ENCODE measurements at regions not wholly inside any gene's neighbourhood (a gene's known extent, or its start where the extent isn't known, plus 50 kb on each side); places are given as distances from the start of the nearest gene placed in this dataset.

DNA sequence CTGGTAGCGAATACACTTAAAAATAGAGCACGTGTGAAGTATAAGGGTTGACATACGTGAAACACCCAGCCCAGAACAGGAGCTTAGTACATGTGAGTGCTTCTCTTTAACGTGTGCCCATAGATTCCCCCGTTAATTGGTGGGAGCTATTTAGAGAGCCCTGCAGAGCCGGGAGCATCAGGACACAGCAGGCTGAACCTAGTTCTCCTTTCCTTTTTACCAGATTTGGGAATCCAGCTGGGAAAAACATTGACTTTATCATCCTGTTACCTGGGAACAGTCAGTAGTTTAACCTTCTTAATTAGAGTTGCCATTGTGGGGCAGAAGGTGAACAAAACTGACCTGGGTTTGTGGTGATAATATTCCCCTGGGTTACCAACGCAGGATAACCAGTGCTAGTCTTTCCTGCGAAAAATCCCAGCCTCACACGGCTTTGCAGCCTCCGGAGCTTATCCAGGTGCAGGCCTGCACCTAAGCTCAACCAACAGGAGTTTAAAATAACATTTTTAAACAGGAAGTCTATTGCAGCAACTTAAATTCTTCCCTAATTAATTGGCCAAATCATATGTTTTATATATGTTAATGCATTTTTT is 78.1 kb upstream of the SPTBN1 start:
- ChIA-PET POLR2A (no interaction called here), CTCF (no interaction called here)
- WGBS (ENCODE audit: insufficient coverage), result 97% methylated on average over 6 of the region's 10 CpGs
- ATAC-seq (ENCODE audit: low read depth), result no peak
- intact Hi-C loops (cut with micrococcal nuclease), result no loop called here
- no peak overlapping the region for H3K27ac ChIP-seq (ENCODE audit: low read length in 2 of 2)
- no peaks in the 10 kb centered on the region for H4K20me1 ChIP-seq (ENCODE audit: control insufficient read depth, insufficient read depth, low read length, poor library complexity, severe bottlenecking)
- no peak overlapping the region for H3K4me2 ChIP-seq (replicated peaks; ENCODE audit: low read depth, low read length, poor library complexity, severe bottlenecking)
- H3K9me3 ChIP-seq (ENCODE audit: control extremely low read depth in 1 of 3, control insufficient read depth in 2 of 3, insufficient read depth in 1 of 3, low read length in 2 of 3), result no peaks in the 10 kb centered on the region
- Mint-ChIP-seq H3K4me1 (no peaks in the 10 kb centered on the region), H3K27me3 (peaks cover 44% of the 10 kb centered on the region), H3K9me3 (ENCODE audit: insufficient read depth) (no peaks in the 10 kb centered on the region), H3K27ac (no peak overlapping the region), H3K4me3 (no peak overlapping the region)
- H3K27me3 ChIP-seq (replicated peaks in 1 of 4; ENCODE audit: control extremely low read depth in 1 of 4, control insufficient read depth in 3 of 4, insufficient read depth in 4 of 4, low read length in 3 of 4), result peaks cover 0 to 5% (median 2%) of the 10 kb centered on the region in 4 experiments
- no peak overlapping the region for H2AFZ ChIP-seq (ENCODE audit: insufficient read depth, low read depth, low read length, poor library complexity, severe bottlenecking)
- TF ChIP-seq, protein P1, sequence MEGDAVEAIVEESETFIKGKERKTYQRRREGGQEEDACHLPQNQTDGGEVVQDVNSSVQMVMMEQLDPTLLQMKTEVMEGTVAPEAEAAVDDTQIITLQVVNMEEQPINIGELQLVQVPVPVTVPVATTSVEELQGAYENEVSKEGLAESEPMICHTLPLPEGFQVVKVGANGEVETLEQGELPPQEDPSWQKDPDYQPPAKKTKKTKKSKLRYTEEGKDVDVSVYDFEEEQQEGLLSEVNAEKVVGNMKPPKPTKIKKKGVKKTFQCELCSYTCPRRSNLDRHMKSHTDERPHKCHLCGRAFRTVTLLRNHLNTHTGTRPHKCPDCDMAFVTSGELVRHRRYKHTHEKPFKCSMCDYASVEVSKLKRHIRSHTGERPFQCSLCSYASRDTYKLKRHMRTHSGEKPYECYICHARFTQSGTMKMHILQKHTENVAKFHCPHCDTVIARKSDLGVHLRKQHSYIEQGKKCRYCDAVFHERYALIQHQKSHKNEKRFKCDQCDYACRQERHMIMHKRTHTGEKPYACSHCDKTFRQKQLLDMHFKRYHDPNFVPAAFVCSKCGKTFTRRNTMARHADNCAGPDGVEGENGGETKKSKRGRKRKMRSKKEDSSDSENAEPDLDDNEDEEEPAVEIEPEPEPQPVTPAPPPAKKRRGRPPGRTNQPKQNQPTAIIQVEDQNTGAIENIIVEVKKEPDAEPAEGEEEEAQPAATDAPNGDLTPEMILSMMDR (IDR thresholded peaks at IDR 0.05), result no peak
- no peaks in the 10 kb centered on the region for H3K4me1 ChIP-seq (ENCODE audit: control insufficient read depth in 2 of 2, insufficient read depth in 2 of 2, low read length in 2 of 2)
- DNase-seq, result no peak
- no peak overlapping the region for H3K4me3 ChIP-seq (ENCODE audit: control extremely low read depth in 1 of 5, extremely low read depth in 1 of 5, insufficient read depth in 1 of 5, low read depth in 2 of 5, low read length in 4 of 5)
- H3K79me2 ChIP-seq (ENCODE audit: control insufficient read depth, insufficient read depth, low read length), result no peaks in the 10 kb centered on the region
- no peak overlapping the region for H3K9ac ChIP-seq (ENCODE audit: low read length)
- H3K36me3 ChIP-seq (replicated peaks in 1 of 2; ENCODE audit: control extremely low read depth in 1 of 2, control insufficient read depth in 1 of 2, extremely low read depth in 1 of 2, insufficient read depth in 2 of 2, low read length in 1 of 2), result no peaks in the 10 kb centered on the region

DNA sequence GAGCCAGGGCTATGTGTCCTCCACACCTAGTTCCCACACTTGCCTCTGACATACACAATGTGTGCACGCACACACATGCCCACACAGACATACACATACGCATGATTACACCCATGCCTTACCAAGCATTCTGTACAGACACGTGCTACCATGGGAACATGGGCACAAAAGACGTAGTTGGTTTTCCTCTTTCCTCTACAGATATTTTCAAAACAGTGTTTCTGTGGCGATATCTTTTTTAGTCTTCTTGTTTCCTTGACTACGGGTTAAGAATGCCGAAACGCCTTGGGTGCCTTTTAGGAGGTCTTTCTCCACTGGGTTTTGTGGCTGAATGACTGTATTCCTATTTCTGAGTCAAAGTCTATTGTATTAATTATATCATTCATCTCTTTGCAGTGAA is 75.5 kb upstream of the SPTBN1 start:
- Histone ChIP-seq H3K4me3 (ENCODE audit: control extremely low read depth in 1 of 5, extremely low read depth in 1 of 5, insufficient read depth in 1 of 5, low read depth in 2 of 5, low read length in 4 of 5) (no peak overlapping the region), H3K4me1 (ENCODE audit: control insufficient read depth in 2 of 2, insufficient read depth in 2 of 2, low read length in 2 of 2) (no peaks in the 10 kb centered on the region), H3K27ac (ENCODE audit: low read length in 2 of 2) (no peak overlapping the region), H3K36me3 (replicated peaks in 1 of 2; ENCODE audit: control extremely low read depth in 1 of 2, control insufficient read depth in 1 of 2, extremely low read depth in 1 of 2, insufficient read depth in 2 of 2, low read length in 1 of 2) (no peaks in the 10 kb centered on the region), H3K9me3 (ENCODE audit: control extremely low read depth in 1 of 3, control insufficient read depth in 2 of 3, insufficient read depth in 1 of 3, low read length in 2 of 3) (no peaks in the 10 kb centered on the region), H3K9ac (ENCODE audit: low read length) (no peak overlapping the region), H2AFZ (ENCODE audit: insufficient read depth, low read depth, low read length, poor library complexity, severe bottlenecking) (no peak overlapping the region), H3K27me3 (replicated peaks in 1 of 4; ENCODE audit: control extremely low read depth in 1 of 4, control insufficient read depth in 3 of 4, insufficient read depth in 4 of 4, low read length in 3 of 4) (peaks cover 0 to 3% (median 0%) of the 10 kb centered on the region in 4 experiments), H3K4me2 (replicated peaks; ENCODE audit: low read depth, low read length, poor library complexity, severe bottlenecking) (no peak overlapping the region), H3K79me2 (ENCODE audit: control insufficient read depth, insufficient read depth, low read length) (no peaks in the 10 kb centered on the region), H4K20me1 (ENCODE audit: control insufficient read depth, insufficient read depth, low read length, poor library complexity, severe bottlenecking) (no peaks in the 10 kb centered on the region)
- no peaks in the 10 kb centered on the region for H3K9me3 Mint-ChIP-seq (ENCODE audit: insufficient read depth)
- peaks cover 27% of the 10 kb centered on the region for H3K27me3 Mint-ChIP-seq
- ATAC-seq (ENCODE audit: low read depth) (no peak), DNase-seq (no peak)
- no peaks in the 10 kb centered on the region for H3K4me1 Mint-ChIP-seq
- H3K4me3 Mint-ChIP-seq, result no peak overlapping the region
- CTCF ChIA-PET, result no interaction called here
- intact Hi-C loops (cut with micrococcal nuclease), result no loop called here
- H3K27ac Mint-ChIP-seq, result no peak overlapping the region
- 58% methylated on average over 4 of the region's 8 CpGs for WGBS (ENCODE audit: insufficient coverage)
- TF ChIP-seq EZH2 (IDR thresholded peaks at IDR 0.05; ENCODE audit: borderline replicate concordance, insufficient read depth, low read depth, low read length, poor library complexity, severe bottlenecking), result no peak
- TF ChIP-seq, protein P1 (IDR thresholded peaks at IDR 0.05), result no peak
- POLR2A ChIA-PET, result no interaction called here
